HL-60 (cell line): ENCODE measurements at regions not wholly inside any gene's neighbourhood (a gene's known extent, or its start where the extent isn't known, plus 50 kb on each side); places are given as distances from the start of the nearest gene placed in this dataset.
"Not testable (repeated sequence)": the region's sequence is repeated elsewhere in the genome, so short reads cannot be mapped to it uniquely, and the experiment has no call there.

Source experiments
- DNase-seq, 2 experiments: peaks; one replicate each; pipeline ENCODE4 v3.0.0-alpha.2; 2010 to 2020; ENCODE audit warnings: low read depth in 1 of 2, low spot score in 1 of 2
- H3K27ac ChIP-seq: fragments of 250-450 bp; sonication (Bioruptor Pico); replicated peaks from 2 replicates; pipeline ENCODE4 v1.5.1; 2020; ENCODE audit warnings: mild to moderate bottlenecking, moderate library complexity
- H3K27me3 ChIP-seq: fragments of 250-450 bp; sonication (Bioruptor Pico); 2 replicates; pipeline ENCODE4 v1.5.1; 2021; ENCODE audit warnings: mild to moderate bottlenecking, moderate library complexity; ENCODE audit not compliant: insufficient read depth, poor library complexity, severe bottlenecking
- H3K4me3 ChIP-seq: replicated peaks from 2 replicates; pipeline ENCODE4 v1.5.1; 2011; ENCODE audit warnings: mild to moderate bottlenecking, control low read depth, low read length; ENCODE audit not compliant: insufficient read depth
- GABPA ChIP-seq: IDR thresholded peaks from 2 replicates; pipeline ENCODE4 v1.6.1; 2012; ENCODE audit warnings: low read depth
- POLR2AphosphoS5 ChIP-seq: IDR thresholded peaks from 2 replicates; pipeline ENCODE4 v1.6.1; 2012; ENCODE audit warnings: low read depth
- SPI1 ChIP-seq: IDR thresholded peaks from 2 replicates; pipeline ENCODE4 v1.6.1; 2012; ENCODE audit warnings: low read depth, mild to moderate bottlenecking, borderline replicate concordance
- TF ChIP-seq, protein P1 (sequence below): IDR thresholded peaks from 2 replicates; pipeline ENCODE4 v1.6.1; 2012; ENCODE audit warnings: low read depth; ENCODE audit not compliant: insufficient replicate concordance
- TF ChIP-seq, protein P2 (sequence below): IDR thresholded peaks from one replicate; pipeline ENCODE4 v1.5.1; 2011; ENCODE audit warnings: low read length, control low read depth, inconsistent platforms; ENCODE audit not compliant: insufficient read depth

DNA sequence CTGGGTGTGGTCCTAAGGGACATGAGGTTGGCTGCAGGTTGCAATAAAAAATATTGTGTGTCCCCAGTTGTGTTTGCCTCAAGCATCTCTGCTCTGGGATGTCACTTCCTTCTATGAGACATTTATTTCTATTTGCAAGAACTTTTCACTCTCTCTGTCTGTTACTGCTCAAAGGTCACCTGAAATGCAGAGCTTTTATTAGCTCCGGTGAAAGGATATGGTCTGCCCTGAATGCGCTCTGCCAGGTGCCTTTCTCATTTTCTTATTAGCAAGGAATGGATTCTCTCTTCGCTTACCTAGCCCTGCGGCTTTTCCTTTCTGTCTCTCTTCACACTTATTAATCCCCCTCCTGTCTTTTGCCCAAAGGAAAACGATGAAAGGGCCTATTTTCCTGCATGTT lies 526.1 kb downstream of the TMEM38B start:
- no peak overlapping the region for H3K27ac ChIP-seq
- no peak overlapping the region for H3K4me3 ChIP-seq
- TF ChIP-seq POLR2AphosphoS5, result no peak
- TF ChIP-seq GABPA, result no peak
- TF ChIP-seq SPI1, result no peak
- TF ChIP-seq, protein P1, sequence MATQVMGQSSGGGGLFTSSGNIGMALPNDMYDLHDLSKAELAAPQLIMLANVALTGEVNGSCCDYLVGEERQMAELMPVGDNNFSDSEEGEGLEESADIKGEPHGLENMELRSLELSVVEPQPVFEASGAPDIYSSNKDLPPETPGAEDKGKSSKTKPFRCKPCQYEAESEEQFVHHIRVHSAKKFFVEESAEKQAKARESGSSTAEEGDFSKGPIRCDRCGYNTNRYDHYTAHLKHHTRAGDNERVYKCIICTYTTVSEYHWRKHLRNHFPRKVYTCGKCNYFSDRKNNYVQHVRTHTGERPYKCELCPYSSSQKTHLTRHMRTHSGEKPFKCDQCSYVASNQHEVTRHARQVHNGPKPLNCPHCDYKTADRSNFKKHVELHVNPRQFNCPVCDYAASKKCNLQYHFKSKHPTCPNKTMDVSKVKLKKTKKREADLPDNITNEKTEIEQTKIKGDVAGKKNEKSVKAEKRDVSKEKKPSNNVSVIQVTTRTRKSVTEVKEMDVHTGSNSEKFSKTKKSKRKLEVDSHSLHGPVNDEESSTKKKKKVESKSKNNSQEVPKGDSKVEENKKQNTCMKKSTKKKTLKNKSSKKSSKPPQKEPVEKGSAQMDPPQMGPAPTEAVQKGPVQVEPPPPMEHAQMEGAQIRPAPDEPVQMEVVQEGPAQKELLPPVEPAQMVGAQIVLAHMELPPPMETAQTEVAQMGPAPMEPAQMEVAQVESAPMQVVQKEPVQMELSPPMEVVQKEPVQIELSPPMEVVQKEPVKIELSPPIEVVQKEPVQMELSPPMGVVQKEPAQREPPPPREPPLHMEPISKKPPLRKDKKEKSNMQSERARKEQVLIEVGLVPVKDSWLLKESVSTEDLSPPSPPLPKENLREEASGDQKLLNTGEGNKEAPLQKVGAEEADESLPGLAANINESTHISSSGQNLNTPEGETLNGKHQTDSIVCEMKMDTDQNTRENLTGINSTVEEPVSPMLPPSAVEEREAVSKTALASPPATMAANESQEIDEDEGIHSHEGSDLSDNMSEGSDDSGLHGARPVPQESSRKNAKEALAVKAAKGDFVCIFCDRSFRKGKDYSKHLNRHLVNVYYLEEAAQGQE, result no peak
- TF ChIP-seq, protein P2, sequence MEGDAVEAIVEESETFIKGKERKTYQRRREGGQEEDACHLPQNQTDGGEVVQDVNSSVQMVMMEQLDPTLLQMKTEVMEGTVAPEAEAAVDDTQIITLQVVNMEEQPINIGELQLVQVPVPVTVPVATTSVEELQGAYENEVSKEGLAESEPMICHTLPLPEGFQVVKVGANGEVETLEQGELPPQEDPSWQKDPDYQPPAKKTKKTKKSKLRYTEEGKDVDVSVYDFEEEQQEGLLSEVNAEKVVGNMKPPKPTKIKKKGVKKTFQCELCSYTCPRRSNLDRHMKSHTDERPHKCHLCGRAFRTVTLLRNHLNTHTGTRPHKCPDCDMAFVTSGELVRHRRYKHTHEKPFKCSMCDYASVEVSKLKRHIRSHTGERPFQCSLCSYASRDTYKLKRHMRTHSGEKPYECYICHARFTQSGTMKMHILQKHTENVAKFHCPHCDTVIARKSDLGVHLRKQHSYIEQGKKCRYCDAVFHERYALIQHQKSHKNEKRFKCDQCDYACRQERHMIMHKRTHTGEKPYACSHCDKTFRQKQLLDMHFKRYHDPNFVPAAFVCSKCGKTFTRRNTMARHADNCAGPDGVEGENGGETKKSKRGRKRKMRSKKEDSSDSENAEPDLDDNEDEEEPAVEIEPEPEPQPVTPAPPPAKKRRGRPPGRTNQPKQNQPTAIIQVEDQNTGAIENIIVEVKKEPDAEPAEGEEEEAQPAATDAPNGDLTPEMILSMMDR, result no peak
- DNase-seq, result no peak
- H3K27me3 ChIP-seq, result no peaks in the 10 kb centered on the region

DNA sequence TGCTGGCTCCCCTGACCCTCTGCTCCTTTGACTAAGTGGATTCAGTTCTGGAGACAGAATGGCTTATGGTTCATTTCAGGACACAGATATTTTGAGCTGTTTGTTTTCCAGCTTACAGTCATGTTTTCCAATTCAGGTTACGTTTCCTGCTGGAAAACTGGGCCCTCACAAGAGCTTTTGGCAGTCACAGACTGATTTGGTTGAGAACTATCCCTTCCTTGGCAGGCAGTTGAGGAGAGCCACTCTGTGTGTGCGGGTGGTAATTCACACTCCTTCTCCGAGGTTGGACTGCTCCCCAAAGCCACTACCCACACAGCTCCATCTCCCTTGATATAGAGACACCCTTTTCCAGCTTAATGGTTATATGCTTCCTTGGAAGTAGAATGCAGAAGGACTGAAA lies 534.5 kb downstream of the TMEM38B start:
- TF ChIP-seq GABPA (no peak), POLR2AphosphoS5 (no peak), SPI1 (no peak)
- TF ChIP-seq, protein P2, result no peak
- TF ChIP-seq, protein P1, result no peak
- Histone ChIP-seq H3K4me3 (no peak overlapping the region), H3K27ac (no peak overlapping the region), H3K27me3 (no peaks in the 10 kb centered on the region)
- no peak for DNase-seq

DNA sequence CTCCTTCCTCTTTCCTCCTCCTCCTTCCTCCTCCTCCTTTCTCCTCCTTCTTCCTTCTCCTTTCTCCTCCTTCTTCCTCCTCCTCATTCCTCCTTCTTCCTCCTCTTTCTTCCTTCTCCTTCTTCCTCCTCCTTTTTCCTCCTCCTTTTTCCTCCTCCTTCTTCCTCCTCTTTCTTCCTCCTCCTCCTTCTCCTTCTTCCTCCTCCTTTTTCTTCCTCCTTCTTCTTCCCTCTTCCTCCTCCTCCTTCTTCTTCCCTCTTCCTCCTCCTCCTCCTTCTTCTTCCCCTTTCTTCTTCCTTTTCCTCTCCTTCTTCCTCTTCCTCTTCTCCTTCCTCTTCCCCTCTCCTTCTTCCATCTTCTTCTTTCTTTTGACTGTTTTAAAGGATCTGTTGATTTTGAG lies 538.8 kb downstream of the TMEM38B start:
- TF ChIP-seq GABPA (no peak), POLR2AphosphoS5 (no peak), SPI1 (no peak)
- TF ChIP-seq, protein P1, result no peak
- TF ChIP-seq, protein P2, result no peak
- no peak overlapping the region for H3K4me3 ChIP-seq
- no peak for DNase-seq
- no peak overlapping the region for H3K27ac ChIP-seq
- H3K27me3 ChIP-seq, result no peaks in the 10 kb centered on the region

DNA sequence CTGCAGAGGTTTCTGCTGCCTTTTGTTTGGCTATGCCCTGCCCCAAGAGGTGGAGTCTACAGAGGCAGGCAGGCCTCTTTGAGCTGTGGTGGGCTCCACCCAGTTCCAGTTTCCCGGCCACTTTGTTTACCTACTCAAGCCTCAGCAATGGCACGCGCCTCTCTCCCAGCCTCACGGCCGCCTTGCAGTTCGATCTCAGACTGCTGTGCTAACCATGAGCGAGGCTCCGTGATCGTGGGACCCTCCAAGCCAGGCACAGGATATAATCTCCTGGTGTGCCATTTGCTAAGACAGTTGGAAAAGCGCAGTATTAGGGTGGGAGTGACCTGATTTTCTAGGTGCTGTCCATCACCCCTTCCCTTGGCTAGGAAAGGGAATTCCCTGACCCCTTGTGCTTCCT lies 566.6 kb downstream of the TMEM38B start:
- H3K27me3 ChIP-seq, H3K27ac ChIP-seq, DNase-seq, H3K4me3 ChIP-seq: not testable (repeated sequence)
